Skeletal muscle cell (primary cell): ENCODE measurements at regions not wholly inside any gene's neighbourhood (a gene's known extent, or its start where the extent isn't known, plus 50 kb on each side); places are given as distances from the start of the nearest gene placed in this dataset.

Experiments used
- DNase-seq: peaks from one replicate; pipeline ENCODE4 v3.0.0-alpha.2; 2010; ENCODE audit warnings: low read depth
- H3K4me3 ChIP-seq: 2 replicates; pipeline ENCODE4 v1.5.1; 2011; ENCODE audit warnings: low read depth, mild to moderate bottlenecking, control low read depth, low read length, moderate library complexity

DNA sequence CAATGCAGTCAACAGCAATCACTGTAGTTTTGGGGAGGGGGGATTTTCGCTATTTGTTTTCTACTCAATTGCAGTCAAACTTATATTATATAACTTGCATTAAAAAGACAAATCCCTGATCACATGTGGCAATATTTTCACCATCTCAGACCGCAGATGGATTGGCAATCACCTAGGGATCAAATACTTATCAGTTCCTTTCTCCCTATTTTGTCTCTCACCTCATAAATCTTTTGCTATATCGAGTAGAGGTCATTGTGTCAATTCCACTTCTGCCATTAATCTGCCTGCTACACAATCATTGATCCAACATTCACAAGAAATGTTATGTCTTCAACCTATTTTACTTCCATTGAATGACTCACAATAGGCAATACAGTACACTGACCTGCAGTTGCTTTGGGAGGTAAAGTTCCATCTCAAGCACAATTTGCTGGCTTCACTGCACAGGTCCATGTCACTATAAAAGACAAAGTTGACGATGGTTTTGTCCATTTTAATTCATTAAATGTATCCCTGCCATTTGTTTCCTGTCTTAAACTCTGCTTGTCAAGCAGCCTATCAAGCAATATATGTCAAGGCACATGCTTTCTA lies 415.8 kb upstream of the PCDH9 start:
- no peak for DNase-seq
- H3K4me3 ChIP-seq: no peak overlapping the region

DNA sequence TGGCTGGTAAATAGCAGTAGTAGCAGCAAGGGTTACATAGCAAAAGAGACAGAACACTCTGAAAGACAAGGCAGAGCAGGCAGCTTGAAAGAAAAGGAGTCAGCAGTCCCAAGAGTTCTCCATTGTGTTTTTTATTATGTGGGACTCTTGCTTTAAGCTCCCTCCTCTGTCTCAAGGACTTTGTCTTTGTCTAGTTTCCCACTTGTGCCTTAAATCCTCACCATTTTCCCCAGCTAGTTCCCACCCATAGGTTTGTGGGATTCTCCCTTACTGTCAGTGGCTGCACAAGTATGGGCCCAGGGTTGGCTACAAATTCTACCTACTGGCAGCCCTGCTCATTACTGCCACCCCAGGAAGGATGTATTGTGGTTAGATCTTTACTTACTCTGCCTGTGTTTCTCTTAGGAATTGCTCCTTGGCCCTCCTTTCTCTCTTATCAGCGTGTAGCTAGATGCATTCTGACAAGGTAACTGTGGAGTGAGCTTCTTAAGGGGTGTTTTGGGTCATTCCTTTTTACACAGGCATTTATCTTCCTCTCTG lies 413.4 kb upstream of the PCDH9 start:
- DNase-seq: no peak
- no peak overlapping the region for H3K4me3 ChIP-seq

DNA sequence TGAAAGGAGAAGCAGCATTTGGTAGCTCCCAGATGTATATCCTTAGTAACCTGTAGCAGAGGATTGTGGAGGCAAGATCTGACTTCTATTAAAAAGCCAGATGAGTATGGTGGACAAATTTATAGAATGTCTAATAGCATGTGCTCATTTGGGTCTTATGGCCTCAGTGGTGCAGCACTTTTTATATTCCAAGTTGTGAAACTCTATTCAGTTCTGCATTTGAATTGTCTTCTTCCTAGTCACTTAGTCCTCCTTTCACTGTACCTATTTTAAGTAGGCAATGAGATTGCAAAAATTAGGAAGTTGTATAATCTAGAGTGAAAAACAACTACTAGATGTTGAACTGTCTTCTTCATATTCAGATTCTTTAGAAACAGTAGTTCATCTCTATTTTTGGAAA lies 412.5 kb upstream of the PCDH9 start:
- no peak for DNase-seq
- no peak overlapping the region for H3K4me3 ChIP-seq

DNA sequence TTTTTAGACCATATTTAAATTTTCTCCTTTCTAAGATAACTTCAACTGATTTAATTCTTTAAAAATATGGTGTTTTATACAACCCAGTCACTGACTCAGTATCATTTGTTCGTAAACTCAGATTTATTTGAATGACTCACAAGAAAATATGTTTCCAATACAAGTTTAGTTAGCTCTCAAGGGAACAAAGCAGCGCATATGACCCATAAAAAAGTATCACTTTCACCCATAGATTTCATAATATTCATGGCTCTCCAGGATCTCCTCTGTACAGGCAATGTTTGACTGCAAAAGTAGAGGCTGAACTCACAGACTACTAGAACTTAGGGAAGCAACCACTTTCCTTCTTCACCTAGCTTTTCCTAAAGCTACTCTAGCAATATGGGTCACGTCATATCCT lies 405.6 kb upstream of the PCDH9 start:
- no peak overlapping the region for H3K4me3 ChIP-seq
- peak; percentile 46 for DNase-seq

- no peak overlapping the region for H3K4me3 ChIP-seq
- DNase-seq: peak; percentile 32
Measured at GRCh38 chr13:67632590-67632989, 402.5 kb upstream of the PCDH9 start.

GRCh38 chr13:67630640-67631039 lies 400.5 kb upstream of the PCDH9 start:
- no peak for DNase-seq
- H3K4me3 ChIP-seq: no peak overlapping the region

- DNase-seq: no peak
- no peak overlapping the region for H3K4me3 ChIP-seq
Measured at GRCh38 chr13:67623630-67624029, 393.5 kb upstream of the PCDH9 start.

DNA sequence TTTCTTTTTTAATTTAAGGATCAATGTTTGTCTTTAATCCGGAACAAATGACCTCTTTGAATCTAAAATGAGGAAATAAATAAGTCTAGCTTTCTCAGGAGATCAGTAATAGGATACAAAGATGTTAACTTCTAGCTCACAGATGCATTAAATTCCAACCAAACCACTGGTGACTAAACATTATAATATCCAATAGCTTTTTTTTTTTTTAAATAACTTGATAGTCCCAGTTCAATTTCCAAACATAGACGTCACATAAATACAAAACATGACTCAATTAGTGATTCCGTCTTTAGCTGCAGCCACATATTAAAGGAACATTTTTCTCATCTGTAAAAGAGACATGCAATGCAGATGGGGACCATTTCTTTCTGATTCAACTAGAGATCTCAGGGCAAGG lies 390.5 kb upstream of the PCDH9 start:
- DNase-seq: peak; percentile 49
- H3K4me3 ChIP-seq: no peak overlapping the region

- H3K4me3 ChIP-seq: no peak overlapping the region
- peak; percentile 33 for DNase-seq
Measured at GRCh38 chr13:67619995-67620380, 389.9 kb upstream of the PCDH9 start.

DNA sequence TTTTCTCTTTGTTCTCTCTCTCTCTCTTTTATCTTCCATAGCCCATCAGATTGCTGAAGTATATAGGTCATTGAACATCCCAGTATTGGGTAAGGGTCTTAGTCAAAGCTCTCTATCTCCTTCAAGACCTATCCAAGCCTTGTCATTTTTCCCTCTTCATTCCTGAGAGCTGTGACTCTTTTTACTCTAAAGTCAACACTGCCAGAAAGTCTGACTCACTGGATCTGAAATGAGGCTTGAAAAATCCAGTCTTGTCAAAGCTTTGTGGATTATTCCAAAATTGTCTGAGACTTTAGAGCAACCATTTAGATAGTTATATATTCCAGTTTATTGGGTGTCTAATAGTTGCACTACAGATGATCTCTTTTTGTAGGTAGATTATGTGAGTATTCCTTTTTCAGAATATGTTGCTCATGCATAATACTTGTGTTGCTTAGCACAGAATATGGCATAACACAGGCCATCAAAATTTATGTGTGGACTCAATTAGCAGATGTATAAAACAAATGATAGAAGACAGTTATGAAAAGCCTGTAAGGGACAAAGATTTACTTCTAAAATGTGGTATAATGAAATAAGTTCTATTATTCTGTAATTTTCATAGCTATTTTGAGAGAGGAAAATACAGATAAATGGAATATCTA lies 389.3 kb upstream of the PCDH9 start:
- no peak overlapping the region for H3K4me3 ChIP-seq
- peak; percentile 16 for DNase-seq

DNA sequence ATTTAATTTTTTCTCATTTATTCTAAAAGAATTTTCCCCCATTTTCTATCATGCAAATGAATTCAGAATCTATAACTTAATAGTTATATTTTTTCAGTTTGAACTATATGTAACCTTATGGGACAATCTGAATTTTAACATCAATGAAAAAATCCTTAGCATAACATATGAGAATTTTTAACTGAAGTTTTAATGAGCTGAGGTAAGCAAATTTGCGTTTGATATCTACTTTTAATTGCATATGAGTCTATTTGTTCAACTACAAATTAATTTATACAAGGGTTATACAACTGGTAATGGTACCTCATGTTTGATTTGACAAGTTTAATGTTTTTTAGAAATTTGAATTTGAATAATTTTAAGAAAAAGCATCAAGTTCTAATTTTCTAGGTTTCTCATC lies 384.4 kb upstream of the PCDH9 start:
- no peak for DNase-seq
- no peak overlapping the region for H3K4me3 ChIP-seq

- no peak overlapping the region for H3K4me3 ChIP-seq
- no peak for DNase-seq
Measured at GRCh38 chr13:67614013-67614412, 383.9 kb upstream of the PCDH9 start.

DNA sequence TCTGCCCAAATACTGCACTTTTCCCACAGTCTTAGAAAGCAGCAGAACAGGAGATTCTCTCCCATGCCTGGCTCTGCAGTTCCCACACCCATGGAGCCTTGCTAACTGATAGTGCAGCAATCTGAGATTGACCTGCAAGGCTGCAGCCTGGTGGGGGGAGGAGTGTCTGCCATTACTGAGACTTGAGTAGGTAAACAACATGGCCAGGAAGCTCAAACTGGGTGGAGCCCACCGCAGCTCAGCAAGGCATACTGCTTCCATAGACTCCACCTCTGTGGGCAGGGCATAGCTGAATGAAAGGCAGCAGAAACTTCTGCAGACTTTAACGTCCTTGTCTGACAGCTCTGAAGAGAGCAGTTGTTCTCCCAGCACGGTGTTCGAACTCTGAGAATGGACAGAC lies 358.5 kb upstream of the PCDH9 start:
- H3K4me3 ChIP-seq: no peak overlapping the region
- DNase-seq: no peak

DNA sequence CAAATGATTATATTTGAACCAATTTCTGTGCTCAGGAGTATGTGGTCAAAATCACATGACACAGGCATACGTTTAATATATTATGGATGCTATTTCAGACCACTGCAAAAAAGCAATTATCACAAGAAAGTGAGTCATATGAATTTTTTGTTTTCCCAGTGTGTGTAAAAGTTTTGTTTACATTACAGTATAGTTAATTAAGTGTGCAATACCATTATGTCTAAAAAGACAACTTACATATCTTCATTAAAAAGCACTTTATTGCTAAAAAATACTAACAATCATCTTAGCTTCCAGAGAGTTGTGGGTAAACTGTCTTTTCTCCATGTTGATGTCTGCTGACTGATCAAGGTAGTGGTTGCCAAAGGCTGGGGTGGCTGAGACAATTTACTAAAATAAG lies 347.2 kb upstream of the PCDH9 start:
- no peak overlapping the region for H3K4me3 ChIP-seq
- DNase-seq: no peak

- peak; percentile 85 for DNase-seq
- H3K4me3 ChIP-seq: no peak overlapping the region
Measured at GRCh38 chr13:67574320-67575233, 344.4 kb upstream of the PCDH9 start.

DNA sequence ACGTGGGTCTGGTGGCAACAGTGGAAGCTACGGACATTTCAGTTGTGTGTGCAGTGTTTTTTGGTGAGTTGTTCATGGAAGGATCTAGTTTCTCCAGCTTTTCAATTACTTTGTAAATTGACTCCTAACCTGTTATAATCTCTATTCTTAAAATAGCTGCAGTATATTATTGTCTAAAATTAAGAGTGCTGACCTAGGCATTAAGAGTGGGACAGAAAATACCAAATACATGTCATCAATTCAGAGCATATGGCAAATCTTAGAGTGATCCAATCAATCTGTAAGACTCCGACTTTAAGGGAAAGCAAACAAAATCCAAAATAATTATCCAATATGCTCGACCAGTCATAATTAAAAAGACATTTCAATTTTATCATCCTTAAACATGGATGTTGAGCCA lies 338.1 kb upstream of the PCDH9 start:
- no peak overlapping the region for H3K4me3 ChIP-seq
- no peak for DNase-seq

DNA sequence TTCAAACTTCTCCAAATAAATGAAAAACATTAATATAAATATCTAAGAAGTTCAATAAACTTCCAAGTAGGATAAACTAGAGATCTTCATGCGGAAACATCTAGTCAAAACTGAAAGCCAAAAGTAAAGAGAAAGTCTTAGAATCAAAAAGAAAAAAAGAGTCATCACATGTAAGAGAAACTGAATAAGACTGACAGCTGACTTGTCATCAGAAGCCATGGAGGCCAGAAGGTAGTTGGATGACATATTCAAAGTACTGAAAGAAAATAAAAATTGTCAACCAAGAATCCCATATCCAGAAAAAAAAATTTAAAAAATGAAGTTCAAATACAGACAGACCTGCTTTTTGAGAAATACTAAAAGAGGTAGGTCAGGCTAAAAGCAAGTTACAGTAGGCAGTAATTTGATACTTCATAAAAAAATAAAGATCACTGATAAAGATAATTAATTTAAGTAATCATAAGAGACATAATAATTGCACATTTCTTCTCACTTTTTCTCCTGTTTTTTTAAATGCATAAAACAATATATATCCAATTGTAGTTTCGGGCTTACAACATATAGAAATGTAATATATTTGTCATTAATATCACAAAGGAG lies 327.6 kb upstream of the PCDH9 start:
- DNase-seq: no peak
- no peak overlapping the region for H3K4me3 ChIP-seq

- no peak for DNase-seq
- H3K4me3 ChIP-seq: no peak overlapping the region
Measured at GRCh38 chr13:67557118-67557517, 327.0 kb upstream of the PCDH9 start.

GRCh38 chr13:67554746-67555452 lies 324.8 kb upstream of the PCDH9 start:
- H3K4me3 ChIP-seq: no peak overlapping the region
- DNase-seq: no peak
